Lung (tissue), 11 donors: ENCODE measurements at regions not wholly inside any gene's neighbourhood (a gene's known extent, or its start where the extent isn't known, plus 50 kb on each side); places are given as distances from the start of the nearest gene placed in this dataset.

Experiments
- ATAC-seq: fragments of 200-7000 bp; cut with Tn5 transposase; one replicate; pipeline ENCODE4 v1.9.1; 2020; ENCODE audit warnings: moderate number of reproducible peaks; ENCODE audit not compliant: insufficient read depth, low FRiP score
- DNase-seq, 3 donors: peaks; one replicate each; pipeline ENCODE4 v3.0.0-alpha.2; 2013 to 2017
- H3K27ac ChIP-seq, 2 donors: one replicate each; pipeline ENCODE4 v1.5.1; 2013; ENCODE audit warnings: mild to moderate bottlenecking in 2 of 2, moderate library complexity in 2 of 2, control low read depth in 1 of 2, inconsistent platforms in 1 of 2, low read depth in 1 of 2, low read length in 1 of 2
- H3K27me3 ChIP-seq, 3 donors: one replicate each; pipeline ENCODE4 v1.5.1; 2013; ENCODE audit warnings: low read length in 2 of 3; ENCODE audit not compliant: control insufficient read depth in 3 of 3, insufficient read depth in 3 of 3
- H3K36me3 ChIP-seq, 4 donors: one replicate each; pipeline ENCODE4 v1.5.1; 2013; ENCODE audit warnings: low read length in 4 of 4, mild to moderate bottlenecking in 1 of 4, moderate library complexity in 1 of 4; ENCODE audit not compliant: control insufficient read depth in 4 of 4, insufficient read depth in 4 of 4
- H3K4me1 ChIP-seq, 5 donors: one replicate each; pipeline ENCODE4 v1.5.1; 2013; ENCODE audit warnings: low read length in 5 of 5, mild to moderate bottlenecking in 2 of 5, moderate library complexity in 1 of 5; ENCODE audit not compliant: control insufficient read depth in 5 of 5, insufficient read depth in 5 of 5
- H3K4me3 ChIP-seq: one replicate; pipeline ENCODE4 v1.5.1; 2013; ENCODE audit warnings: mild to moderate bottlenecking, control low read depth, moderate library complexity
- H3K9ac ChIP-seq, 2 donors: one replicate each; pipeline ENCODE4 v1.5.1; 2013; ENCODE audit warnings: low read length in 2 of 2, control low read depth in 1 of 2; ENCODE audit not compliant: insufficient read depth in 1 of 2
- H3K9me3 ChIP-seq, 4 donors: one replicate each; pipeline ENCODE4 v1.5.1; 2013; ENCODE audit warnings: low read length in 3 of 4, mild to moderate bottlenecking in 1 of 4, moderate library complexity in 1 of 4; ENCODE audit not compliant: control insufficient read depth in 4 of 4, insufficient read depth in 3 of 4
- CTCF ChIP-seq: IDR thresholded peaks from 2 replicates; pipeline ENCODE4 v1.5.1; 2012; ENCODE audit warnings: mild to moderate bottlenecking; ENCODE audit errors: control extremely low read depth, extremely low read depth
- WGBS, 2 donors: extraction: QIAGEN DNeasy Blood & Tissue Kit; methylation state at CpG; one replicate each; pipeline ENCODE4 v1.1.7; 2013; 5-methylcytosine and 5-hydroxymethylcytosine counted together
- donor health status: control.
- donor health status: control.
- donor health status: Bipolar disorder and iron deficiency.
- donor health status: healthy.
- donor health status: DM: yes; HTN: yes; CAD: no.

- Histone ChIP-seq H3K27ac (no peak overlapping the region), H3K9me3 (no peaks in the 10 kb centered on the region), H3K4me1 (peaks cover 0 to 5% (median 0%) of the 10 kb centered on the region in 5 donors), H3K27me3 (no peaks in the 10 kb centered on the region), H3K4me3 (no peak overlapping the region), H3K9ac (no peak overlapping the region), H3K36me3 (no peaks in the 10 kb centered on the region)
- no peak for TF ChIP-seq CTCF
- DNase-seq = peak; percentile 47 to 54 (median 50)
- ATAC-seq = no peak
- 74 to 79% methylated on average over 8 of the region's 8 CpGs for WGBS, 2 donors
These were observed 109.1 kb upstream of the LRIG1 start for GRCh38 chr3:66609660-66610561.

GRCh38 chr3:66610562-66610909 is 109.7 kb upstream of the LRIG1 start:
- WGBS, 2 donors = 96% methylated on average over 5 of the region's 5 CpGs
- Histone ChIP-seq H3K27ac (no peak overlapping the region), H3K4me1 (peaks cover 0 to 5% (median 0%) of the 10 kb centered on the region in 5 donors), H3K27me3 (no peaks in the 10 kb centered on the region), H3K4me3 (no peak overlapping the region), H3K9me3 (no peaks in the 10 kb centered on the region), H3K36me3 (no peaks in the 10 kb centered on the region), H3K9ac (no peak overlapping the region)
- no peak for TF ChIP-seq CTCF
- ATAC-seq = no peak
- no peak for DNase-seq

- Histone ChIP-seq H3K36me3 (no peaks in the 10 kb centered on the region), H3K9ac (no peak overlapping the region), H3K27ac (no peak overlapping the region), H3K27me3 (no peaks in the 10 kb centered on the region), H3K9me3 (no peaks in the 10 kb centered on the region), H3K4me3 (no peak overlapping the region), H3K4me1 (peaks cover 0 to 3% (median 0%) of the 10 kb centered on the region in 5 donors)
- DNase-seq (peak; percentile 22 to 65 (median 50)), ATAC-seq (peak; percentile 53)
- 70 to 76% methylated on average over 5 of the region's 5 CpGs for WGBS, 2 donors
- TF ChIP-seq CTCF = no peak
These were observed 115.0 kb upstream of the LRIG1 start for GRCh38 chr3:66615643-66616301.
